Body of pancreas (tissue), 4 donors: ENCODE measurements at regions not wholly inside any gene's neighbourhood (a gene's known extent, or its start where the extent isn't known, plus 50 kb on each side); places are given as distances from the start of the nearest gene placed in this dataset.

Experiments
- POLR2A ChIP-seq, 3 donors: fragments of 450-650 bp; IDR thresholded peaks; one replicate each; pipeline ENCODE4 v1.6.1; 2016; ENCODE audit warnings: antibody characterized with exemption in 3 of 3, mild to moderate bottlenecking in 2 of 3
- TF ChIP-seq, protein P1 (sequence below), 7 experiments: fragments of 450-650 bp in 4 of 7; fragments of 200-600 bp in 3 of 7; sonication (generic) in 3 of 7; IDR thresholded peaks; one replicate each; pipeline ENCODE4 v1.5.1; 2016 to 2019; ENCODE audit warnings: antibody characterized with exemption in 7 of 7

DNA sequence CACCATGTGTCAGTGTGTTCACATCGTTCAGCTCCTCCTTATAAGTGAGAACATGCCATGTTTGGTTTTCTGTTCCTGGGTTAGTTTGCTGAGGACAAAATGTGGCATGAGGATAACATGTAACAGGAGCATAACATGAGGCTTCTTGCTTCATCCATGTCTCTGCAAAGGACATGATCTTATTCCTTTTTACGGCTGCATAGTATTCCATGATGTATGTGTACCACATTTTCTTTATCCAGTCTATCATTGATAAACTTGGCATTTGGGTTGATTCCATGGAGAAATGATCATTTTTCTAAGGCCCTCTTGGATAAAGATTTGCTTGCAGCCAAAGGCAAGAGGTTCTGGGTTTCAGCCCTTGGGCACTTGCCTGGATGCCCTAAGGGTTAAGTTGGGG, 128.5 kb upstream of the ZEB1 start:
- TF ChIP-seq, protein P1, sequence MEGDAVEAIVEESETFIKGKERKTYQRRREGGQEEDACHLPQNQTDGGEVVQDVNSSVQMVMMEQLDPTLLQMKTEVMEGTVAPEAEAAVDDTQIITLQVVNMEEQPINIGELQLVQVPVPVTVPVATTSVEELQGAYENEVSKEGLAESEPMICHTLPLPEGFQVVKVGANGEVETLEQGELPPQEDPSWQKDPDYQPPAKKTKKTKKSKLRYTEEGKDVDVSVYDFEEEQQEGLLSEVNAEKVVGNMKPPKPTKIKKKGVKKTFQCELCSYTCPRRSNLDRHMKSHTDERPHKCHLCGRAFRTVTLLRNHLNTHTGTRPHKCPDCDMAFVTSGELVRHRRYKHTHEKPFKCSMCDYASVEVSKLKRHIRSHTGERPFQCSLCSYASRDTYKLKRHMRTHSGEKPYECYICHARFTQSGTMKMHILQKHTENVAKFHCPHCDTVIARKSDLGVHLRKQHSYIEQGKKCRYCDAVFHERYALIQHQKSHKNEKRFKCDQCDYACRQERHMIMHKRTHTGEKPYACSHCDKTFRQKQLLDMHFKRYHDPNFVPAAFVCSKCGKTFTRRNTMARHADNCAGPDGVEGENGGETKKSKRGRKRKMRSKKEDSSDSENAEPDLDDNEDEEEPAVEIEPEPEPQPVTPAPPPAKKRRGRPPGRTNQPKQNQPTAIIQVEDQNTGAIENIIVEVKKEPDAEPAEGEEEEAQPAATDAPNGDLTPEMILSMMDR (IDR thresholded peaks at IDR 0.05): no peak
- no peak for TF ChIP-seq POLR2A (IDR thresholded peaks at IDR 0.05)
